Right renal pelvis (tissue), 4 donors: ENCODE measurements at regions not wholly inside any gene's neighbourhood (a gene's known extent, or its start where the extent isn't known, plus 50 kb on each side); places are given as distances from the start of the nearest gene placed in this dataset.
A peak's percentile ranks its signal among the peaks of the same experiment; 100 is the strongest.

Source experiments
- DNase-seq, 4 donors: peaks; one replicate each; pipeline ENCODE4 v3.0.0-alpha.2; 2013; ENCODE audit warnings: low read depth in 4 of 4, low spot score in 3 of 4, missing footprints in 1 of 4

GRCh38 chr4:74638689-74639088 is 155.6 kb downstream of the BTC start:
- DNase-seq, result no peak

GRCh38 chr4:74640111-74640903 is 154.0 kb downstream of the BTC start:
- peak in 3 of 4 donors; percentile 28 to 40 (median 33) for DNase-seq

GRCh38 chr4:74642006-74642405 is 152.3 kb downstream of the BTC start:
- DNase-seq, result no peak

GRCh38 chr4:74649193-74649592 is 145.1 kb downstream of the BTC start:
- DNase-seq, result no peak

- DNase-seq, result no peak
These were observed 143.1 kb downstream of the BTC start for GRCh38 chr4:74651198-74651597.

GRCh38 chr4:74653331-74654229 is 140.7 kb downstream of the BTC start:
- DNase-seq, result no peak

- no peak for DNase-seq
These were observed 140.1 kb downstream of the BTC start for GRCh38 chr4:74654230-74654681.

GRCh38 chr4:74656596-74656995 is 137.7 kb downstream of the BTC start:
- DNase-seq, result no peak

- DNase-seq, result no peak
These were observed 136.2 kb downstream of the BTC start for GRCh38 chr4:74658116-74658515.

GRCh38 chr4:74659576-74660411 is 134.5 kb downstream of the BTC start:
- DNase-seq, result no peak

- DNase-seq, result no peak
These were observed 133.5 kb downstream of the BTC start for GRCh38 chr4:74660866-74661265.

- DNase-seq, result no peak
These were observed 132.7 kb downstream of the BTC start for GRCh38 chr4:74661427-74662201.

- DNase-seq, result no peak
These were observed 130.7 kb downstream of the BTC start for GRCh38 chr4:74663631-74664030.

- no peak for DNase-seq
These were observed 129.0 kb downstream of the BTC start for GRCh38 chr4:74665346-74665745.

- no peak for DNase-seq
These were observed 128.4 kb downstream of the BTC start for GRCh38 chr4:74665876-74666275.

- no peak for DNase-seq
These were observed 126.9 kb downstream of the BTC start for GRCh38 chr4:74667438-74667837.

- no peak for DNase-seq
These were observed 126.4 kb downstream of the BTC start for GRCh38 chr4:74667944-74668343.

- DNase-seq, result no peak
These were observed 124.6 kb downstream of the BTC start for GRCh38 chr4:74669702-74670101.

GRCh38 chr4:74670583-74670982 is 123.7 kb downstream of the BTC start:
- DNase-seq, result no peak

GRCh38 chr4:74671080-74671698 is 123.1 kb downstream of the BTC start:
- no peak for DNase-seq
